ENCODE measurements at regions not wholly inside any gene's neighbourhood (a gene's known extent, or its start where the extent isn't known, plus 50 kb on each side); places are given as distances from the start of the nearest gene placed in this dataset.

DNA sequence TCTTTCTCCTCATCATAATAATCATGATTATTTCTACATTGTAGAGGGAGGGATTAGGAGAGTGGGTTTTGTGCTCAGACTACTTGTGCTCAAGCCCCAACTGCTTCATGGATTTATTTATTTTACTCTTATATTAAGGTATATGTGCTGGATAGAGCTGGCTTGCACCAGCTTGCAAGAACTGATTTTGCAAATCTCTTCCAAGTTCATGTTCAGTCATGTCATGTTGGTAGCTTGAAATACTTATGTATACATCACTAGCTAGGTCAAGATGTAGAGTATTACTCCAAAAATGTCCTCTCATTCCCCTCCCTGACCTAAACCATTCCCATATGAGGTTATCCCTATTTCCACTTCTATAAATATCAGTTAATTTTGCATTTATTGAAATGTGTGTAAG, 293.9 kb upstream of the RBMS3 start:
- TF ChIP-seq CTCF (IDR thresholded peaks at IDR 0.05; ENCODE audit: low read length) (no peak), EZH2 (IDR thresholded peaks at IDR 0.05; ENCODE audit: borderline replicate concordance, low read length) (no peak)
